Neural progenitor cell (in vitro differentiated cells): ENCODE measurements at regions not wholly inside any gene's neighbourhood (a gene's known extent, or its start where the extent isn't known, plus 50 kb on each side); places are given as distances from the start of the nearest gene placed in this dataset.

Experiments
- CTCF ChIP-seq: fragments of 200-600 bp; sonication (generic); IDR thresholded peaks from 2 replicates; pipeline ENCODE4 v1.5.1; 2017; ENCODE audit warnings: antibody characterized with exemption, mild to moderate bottlenecking
- EZH2 ChIP-seq: fragments of 200-600 bp; sonication (generic); IDR thresholded peaks from 2 replicates; pipeline ENCODE4 v1.6.1; 2017; ENCODE audit warnings: antibody characterized with exemption, mild to moderate bottlenecking, moderate library complexity

- TF ChIP-seq CTCF (no peak), EZH2 (no peak)
Measured at GRCh38 chr15:39409876-39410530, 170.9 kb upstream of the THBS1 start.
